Mesendoderm (in vitro differentiated cells): ENCODE measurements at regions not wholly inside any gene's neighbourhood (a gene's known extent, or its start where the extent isn't known, plus 50 kb on each side); places are given as distances from the start of the nearest gene placed in this dataset.
"Not testable (repeated sequence)": the region's sequence is repeated elsewhere in the genome, so short reads cannot be mapped to it uniquely, and the experiment has no call there.

Experiments used
- DNase-seq: peaks from one replicate; pipeline ENCODE4 v3.0.0; 2013
- H2AK5ac ChIP-seq: 2 replicates; pipeline ENCODE4 v1.6.1; 2013; ENCODE audit warnings: low read length, inconsistent platforms
- H2BK120ac ChIP-seq: 2 replicates; pipeline ENCODE4 v1.6.1; 2013; ENCODE audit warnings: low read depth, mild to moderate bottlenecking, low read length, moderate library complexity, mixed read lengths
- H2BK15ac ChIP-seq: replicated peaks from 2 replicates; pipeline ENCODE4 v1.6.1; 2013; ENCODE audit warnings: low read depth, mild to moderate bottlenecking, moderate library complexity
- H2BK5ac ChIP-seq: 2 replicates; pipeline ENCODE4 v1.6.1; 2013; ENCODE audit warnings: low read length, inconsistent platforms
- H3K18ac ChIP-seq: 2 replicates; pipeline ENCODE4 v1.6.1; 2013; ENCODE audit warnings: mild to moderate bottlenecking, low read length, mixed read lengths
- H3K23ac ChIP-seq: one replicate; pipeline ENCODE4 v1.6.1; 2013; ENCODE audit warnings: low read length
- H3K27ac ChIP-seq: 2 replicates; pipeline ENCODE4 v1.5.1; 2013; ENCODE audit warnings: low read depth, mild to moderate bottlenecking, inconsistent platforms, low read length, moderate library complexity
- H3K27me3 ChIP-seq: 2 replicates; pipeline ENCODE4 v1.6.1; 2013; ENCODE audit warnings: low read length, control low read depth, mild to moderate bottlenecking, inconsistent platforms; ENCODE audit not compliant: insufficient read depth, poor library complexity
- H3K36me3 ChIP-seq: 2 replicates; pipeline ENCODE4 v1.6.1; 2013; ENCODE audit warnings: low read length, inconsistent platforms; ENCODE audit not compliant: control insufficient read depth, insufficient read depth
- H3K4ac ChIP-seq: one replicate; pipeline ENCODE4 v1.6.1; 2013; ENCODE audit warnings: low read depth, mild to moderate bottlenecking, low read length, moderate library complexity
- H3K4me1 ChIP-seq: 2 replicates; pipeline ENCODE4 v1.6.1; 2013; ENCODE audit warnings: low read depth, low read length, inconsistent platforms; ENCODE audit not compliant: control insufficient read depth
- H3K4me2 ChIP-seq: 2 replicates; pipeline ENCODE4 v1.6.1; 2013; ENCODE audit warnings: low read length
- H3K4me3 ChIP-seq: 2 replicates; pipeline ENCODE4 v1.5.1; 2013; ENCODE audit warnings: mild to moderate bottlenecking, low read length
- H3K56ac ChIP-seq: one replicate; pipeline ENCODE4 v1.6.1; 2013; ENCODE audit warnings: low read length
- H3K79me1 ChIP-seq: 2 replicates; pipeline ENCODE4 v1.6.1; 2013; ENCODE audit warnings: low read length, inconsistent platforms
- H3K79me2 ChIP-seq: 2 replicates; pipeline ENCODE4 v1.6.1; 2013; ENCODE audit warnings: mild to moderate bottlenecking, low read length; ENCODE audit not compliant: control insufficient read depth, insufficient read depth
- H3K9ac ChIP-seq: 2 replicates; pipeline ENCODE4 v1.6.1; 2013; ENCODE audit warnings: low read length, inconsistent platforms
- H4K5ac ChIP-seq: one replicate; pipeline ENCODE4 v1.6.1; 2013; ENCODE audit warnings: low read length
- H4K8ac ChIP-seq: one replicate; pipeline ENCODE4 v1.6.1; 2013; ENCODE audit warnings: low read depth, mild to moderate bottlenecking, control low read depth, low read length, moderate library complexity
- WGBS: extraction: QIAGEN DNeasy Blood & Tissue Kit; methylation state at CpG from one replicate; pipeline ENCODE4 v1.1.7; 2013; ENCODE audit warnings: low lambda C conversion rate, missing lambda C conversion rate; ENCODE audit not compliant: insufficient coverage; ENCODE audit errors: extremely low coverage; 5-methylcytosine and 5-hydroxymethylcytosine counted together

DNA sequence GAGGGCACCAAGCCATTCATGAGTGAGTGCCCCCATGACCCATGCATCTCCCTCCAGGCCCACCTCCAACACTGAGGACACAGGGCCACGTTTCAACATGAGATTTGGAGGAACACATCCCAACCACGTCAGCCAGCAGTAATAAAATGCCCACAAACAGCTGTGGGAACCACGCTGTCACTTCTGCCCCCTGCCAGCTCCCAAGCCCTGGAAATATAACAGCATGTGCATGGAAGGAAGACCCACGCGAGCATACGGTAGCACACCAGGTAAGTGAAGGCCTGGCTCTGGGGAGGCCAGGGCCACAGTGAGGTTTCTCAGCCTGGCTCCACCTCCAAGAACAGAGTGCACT lies 168.9 kb upstream of the PFKP start:
- Histone ChIP-seq H2BK5ac (no peak overlapping the region), H3K79me2 (no peaks in the 10 kb centered on the region), H3K18ac (no peak overlapping the region), H3K4me2 (no peak overlapping the region), H3K23ac (no peak overlapping the region), H4K8ac (no peak overlapping the region), H2BK15ac (no peak overlapping the region), H2BK120ac (no peak overlapping the region), H3K36me3 (no peaks in the 10 kb centered on the region), H3K4me1 (no peaks in the 10 kb centered on the region), H3K4me3 (no peak overlapping the region), H3K27ac (no peak overlapping the region), H4K5ac (no peak overlapping the region), H3K56ac (no peak overlapping the region), H2AK5ac (no peak overlapping the region), H3K27me3 (no peaks in the 10 kb centered on the region), H3K4ac (no peak overlapping the region), H3K79me1 (no peaks in the 10 kb centered on the region), H3K9ac (no peak overlapping the region)
- WGBS: no CpG with 5 or more reads among the region's 6 CpGs
- DNase-seq: no peak

- no peak overlapping the region for H4K5ac ChIP-seq
- H3K79me1 ChIP-seq: no peaks in the 10 kb centered on the region
- DNase-seq: no peak
- no peak overlapping the region for H3K4me2 ChIP-seq
- H3K79me2 ChIP-seq: no peaks in the 10 kb centered on the region
- no peak overlapping the region for H2BK15ac ChIP-seq
- no peak overlapping the region for H3K23ac ChIP-seq
- no peak overlapping the region for H2BK120ac ChIP-seq
- no peaks in the 10 kb centered on the region for H3K27me3 ChIP-seq
- H3K56ac ChIP-seq: no peak overlapping the region
- no peak overlapping the region for H3K9ac ChIP-seq
- H2AK5ac ChIP-seq: no peak overlapping the region
- no peak overlapping the region for H4K8ac ChIP-seq
- H3K18ac ChIP-seq: no peak overlapping the region
- H3K4me1 ChIP-seq: no peaks in the 10 kb centered on the region
- no peak overlapping the region for H3K27ac ChIP-seq
- no peak overlapping the region for H3K4me3 ChIP-seq
- H2BK5ac ChIP-seq: no peak overlapping the region
- no peaks in the 10 kb centered on the region for H3K36me3 ChIP-seq
- no CpG with 5 or more reads among the region's 13 CpGs for WGBS
- H3K4ac ChIP-seq: no peak overlapping the region
Measured at GRCh38 chr10:2897619-2898508, 169.5 kb upstream of the PFKP start.

GRCh38 chr10:2896334-2896733 lies 171.0 kb upstream of the PFKP start:
- not testable (repeated sequence) for H3K9ac ChIP-seq, H3K4me1 ChIP-seq, H3K56ac ChIP-seq, H3K27me3 ChIP-seq, H2BK15ac ChIP-seq, H2BK5ac ChIP-seq, H3K79me1 ChIP-seq, H3K27ac ChIP-seq, H4K8ac ChIP-seq, H2BK120ac ChIP-seq, H2AK5ac ChIP-seq, H3K4me2 ChIP-seq, H3K79me2 ChIP-seq, H3K36me3 ChIP-seq, H3K23ac ChIP-seq, H3K4ac ChIP-seq, DNase-seq, H3K18ac ChIP-seq, H4K5ac ChIP-seq, H3K4me3 ChIP-seq
- no CpG with 5 or more reads among the region's 1 CpG for WGBS

GRCh38 chr10:2895594-2896196 lies 171.7 kb upstream of the PFKP start:
- no peak overlapping the region for H3K4me2 ChIP-seq

DNA sequence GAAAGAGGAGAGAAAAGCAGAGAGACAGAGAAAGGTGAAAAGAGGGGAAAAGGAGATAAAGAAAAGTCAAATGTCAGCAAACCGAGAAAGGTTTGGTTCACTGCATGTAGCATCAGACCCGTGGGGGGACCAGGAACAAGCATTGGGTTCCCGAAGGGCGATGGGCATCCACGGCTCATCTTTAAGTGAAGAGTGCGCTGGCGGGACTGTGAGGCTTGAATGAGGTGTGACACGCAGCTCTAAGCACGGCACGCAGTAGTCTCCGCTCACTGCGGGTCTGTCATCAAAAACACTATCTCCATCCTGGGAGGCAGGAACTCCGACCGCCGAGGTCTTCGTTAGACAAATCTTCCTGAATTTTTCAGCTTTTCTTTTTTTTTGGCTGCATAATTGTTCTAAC lies 173.4 kb upstream of the PFKP start:
- H2BK5ac ChIP-seq: no peak overlapping the region
- H3K56ac ChIP-seq: no peak overlapping the region
- no peaks in the 10 kb centered on the region for H3K79me1 ChIP-seq
- no peak for DNase-seq
- no peaks in the 10 kb centered on the region for H3K79me2 ChIP-seq
- no peak overlapping the region for H2BK120ac ChIP-seq
- no peak overlapping the region for H3K9ac ChIP-seq
- no peaks in the 10 kb centered on the region for H3K4me1 ChIP-seq
- no peak overlapping the region for H4K5ac ChIP-seq
- no peak overlapping the region for H3K27ac ChIP-seq
- no peaks in the 10 kb centered on the region for H3K27me3 ChIP-seq
- no peak overlapping the region for H3K4ac ChIP-seq
- no peak overlapping the region for H3K4me2 ChIP-seq
- H3K23ac ChIP-seq: no peak overlapping the region
- H3K36me3 ChIP-seq: no peaks in the 10 kb centered on the region
- no peak overlapping the region for H4K8ac ChIP-seq
- WGBS: no CpG with 5 or more reads among the region's 16 CpGs
- no peak overlapping the region for H3K18ac ChIP-seq
- no peak overlapping the region for H2AK5ac ChIP-seq
- no peak overlapping the region for H3K4me3 ChIP-seq
- no peak overlapping the region for H2BK15ac ChIP-seq

More at GRCh38 chr10:2895594-2896196, 171.7 kb upstream of the PFKP start:
- Histone ChIP-seq H4K5ac (no peak overlapping the region), H2BK5ac (no peak overlapping the region), H2BK15ac (no peak overlapping the region), H3K4ac (no peak overlapping the region), H4K8ac (no peak overlapping the region), H3K56ac (no peak overlapping the region), H3K79me2 (no peaks in the 10 kb centered on the region), H3K9ac (no peak overlapping the region), H3K36me3 (no peaks in the 10 kb centered on the region), H3K27ac (no peak overlapping the region), H3K23ac (no peak overlapping the region), H2AK5ac (no peak overlapping the region), H2BK120ac (no peak overlapping the region), H3K79me1 (no peaks in the 10 kb centered on the region), H3K4me3 (no peak overlapping the region), H3K27me3 (no peaks in the 10 kb centered on the region), H3K4me1 (no peaks in the 10 kb centered on the region), H3K18ac (no peak overlapping the region)
- DNase-seq: no peak
- WGBS: no CpG with 5 or more reads among the region's 22 CpGs
